ENCODE measurements at regions not wholly inside any gene's neighbourhood (a gene's known extent, or its start where the extent isn't known, plus 50 kb on each side); places are given as distances from the start of the nearest gene placed in this dataset.

- H3K4me1 ChIP-seq = peaks cover 4% of the 10 kb centered on the region
- no peak overlapping the region for H3K27ac ChIP-seq
- DNase-seq (no peak), ATAC-seq (no peak)
- H3K4me3 ChIP-seq = no peak overlapping the region
- intact Hi-C loops (cut with DNase I) = no loop called here
- H3K27me3 ChIP-seq = no peaks in the 10 kb centered on the region
- no peaks in the 10 kb centered on the region for H3K9me3 ChIP-seq
- no peak for TF ChIP-seq CTCF (IDR thresholded peaks at IDR 0.05)
- H3K36me3 ChIP-seq = no peaks in the 10 kb centered on the region
These were observed 89.3 kb upstream of the ATL2 start for GRCh38 chr2:38466409-38466808.

- TF ChIP-seq CTCF (IDR thresholded peaks at IDR 0.05) = peak; percentile 39
- no peak overlapping the region for H3K4me3 ChIP-seq
- no peaks in the 10 kb centered on the region for H3K27me3 ChIP-seq
- ATAC-seq = peak; percentile 87
- H3K4me1 ChIP-seq = peaks cover 4% of the 10 kb centered on the region
- intact Hi-C loops (cut with DNase I) = no loop called here
- no peaks in the 10 kb centered on the region for H3K36me3 ChIP-seq
- no peak for DNase-seq
- H3K9me3 ChIP-seq = no peaks in the 10 kb centered on the region
- H3K27ac ChIP-seq = no peak overlapping the region
These were observed 88.7 kb upstream of the ATL2 start for GRCh38 chr2:38465789-38466127.

GRCh38 chr2:38464971-38465788, 88.1 kb upstream of the ATL2 start:
- Histone ChIP-seq H3K4me3 (no peak overlapping the region), H3K4me1 (peaks cover 4% of the 10 kb centered on the region), H3K27me3 (no peaks in the 10 kb centered on the region), H3K36me3 (no peaks in the 10 kb centered on the region), H3K9me3 (no peaks in the 10 kb centered on the region), H3K27ac (no peak overlapping the region)
- intact Hi-C loops (cut with DNase I) = no loop called here
- no peak for TF ChIP-seq CTCF (IDR thresholded peaks at IDR 0.05)
- peak; percentile 26 for ATAC-seq
- DNase-seq = no peak

GRCh38 chr2:38463752-38464151, 86.7 kb upstream of the ATL2 start:
- no peak for ATAC-seq
- Histone ChIP-seq H3K4me3 (no peak overlapping the region), H3K9me3 (no peaks in the 10 kb centered on the region), H3K4me1 (peaks cover 4% of the 10 kb centered on the region), H3K27me3 (no peaks in the 10 kb centered on the region), H3K36me3 (no peaks in the 10 kb centered on the region), H3K27ac (no peak overlapping the region)
- TF ChIP-seq CTCF (IDR thresholded peaks at IDR 0.05) = no peak
- intact Hi-C loops (cut with DNase I) = no loop called here
- no peak for DNase-seq

GRCh38 chr2:38462121-38462661, 85.1 kb upstream of the ATL2 start:
- no peak overlapping the region for H3K27ac ChIP-seq
- no peaks in the 10 kb centered on the region for H3K27me3 ChIP-seq
- DNase-seq (no peak), ATAC-seq (peak; percentile 22)
- no peak for TF ChIP-seq CTCF (IDR thresholded peaks at IDR 0.05)
- H3K9me3 ChIP-seq = no peaks in the 10 kb centered on the region
- no peak overlapping the region for H3K4me3 ChIP-seq
- peaks cover 4% of the 10 kb centered on the region for H3K4me1 ChIP-seq
- H3K36me3 ChIP-seq = no peaks in the 10 kb centered on the region
- intact Hi-C loops (cut with DNase I) = no loop called here
